SK-N-SH (cell line): ENCODE measurements at regions not wholly inside any gene's neighbourhood (a gene's known extent, or its start where the extent isn't known, plus 50 kb on each side); places are given as distances from the start of the nearest gene placed in this dataset.

ENCODE experiments used
- CTCF ChIA-PET: fragments of 300-600, 350-600 bp; formaldehyde crosslinking; extraction: SDS; loops from one replicate; lab custom pipeline; 2021; lab: Yijun Ruan, JAX
- POLR2A ChIA-PET: fragments of 350-600 bp; sonication (Branson Sonifier 250); formaldehyde crosslinking; extraction: SDS; loops from one replicate; lab custom pipeline; 2020; ENCODE audit warnings: antibody characterized with exemption, inconsistent platforms; lab: Yijun Ruan, JAX
- DNase-seq: peaks from one replicate; pipeline ENCODE4 v3.0.0; 2012
- H2AFZ ChIP-seq: fragments of 200-600 bp; sonication (generic); 2 replicates; pipeline ENCODE4 v1.8.1; 2016; ENCODE audit warnings: antibody characterized with exemption, mild to moderate bottlenecking, low read depth
- H3F3A ChIP-seq: fragments of 200-600 bp; sonication (generic); replicated peaks from 2 replicates; pipeline ENCODE3; 2016; ENCODE audit warnings: antibody characterized with exemption, mild to moderate bottlenecking; ENCODE audit not compliant: insufficient read depth
- H3K27ac ChIP-seq, 2 experiments: fragments of 200-500 bp in 1 of 2; fragments of 200-600 bp in 1 of 2; sonication (Bioruptor generic) in 1 of 2; sonication (generic), shearing (Covaris generic) in 1 of 2; 2 replicates each; pipeline versions ENCODE4 v1.5.1 to v1.6.1; 2014 to 2016; ENCODE audit warnings: low read depth in 2 of 2, inconsistent platforms in 1 of 2, low read length in 1 of 2, mild to moderate bottlenecking in 1 of 2, mixed read lengths in 1 of 2
- H3K27me3 ChIP-seq: fragments of 200-600 bp; sonication (generic), shearing (Covaris generic); 2 replicates; pipeline ENCODE4 v1.6.1; 2016; ENCODE audit warnings: mixed run types; ENCODE audit not compliant: insufficient read depth
- H3K36me3 ChIP-seq, 2 experiments: fragments of 200-500 bp in 1 of 2; fragments of 200-600 bp in 1 of 2; sonication (Bioruptor generic) in 1 of 2; sonication (generic) in 1 of 2; replicated peaks in 1 of 2; 2 replicates each; pipeline versions ENCODE3 to v1.5.1; 2014 to 2016; ENCODE audit warnings: low read length in 1 of 2, mild to moderate bottlenecking in 1 of 2; ENCODE audit not compliant: insufficient read depth in 2 of 2, control insufficient read depth in 1 of 2
- H3K4me1 ChIP-seq, 2 experiments: fragments of 200-500 bp in 1 of 2; fragments of 200-600 bp in 1 of 2; sonication (Bioruptor generic) in 1 of 2; sonication (generic), shearing (Covaris generic) in 1 of 2; 2 replicates each; pipeline versions ENCODE4 v1.5.1 to v1.6.1; 2014 to 2016; ENCODE audit warnings: low read depth in 1 of 2, low read length in 1 of 2, mixed run types in 1 of 2; ENCODE audit not compliant: insufficient read depth in 2 of 2, control insufficient read depth in 1 of 2
- H3K4me2 ChIP-seq: fragments of 200-600 bp; sonication (generic), shearing (Covaris generic); 2 replicates; pipeline ENCODE4 v1.6.1; 2017; ENCODE audit warnings: mixed run types
- H3K4me3 ChIP-seq, 2 experiments: fragments of 200-500 bp in 1 of 2; fragments of 200-600 bp in 1 of 2; sonication (Bioruptor generic) in 1 of 2; sonication (generic), shearing (Covaris generic) in 1 of 2; 2 replicates each; pipeline versions ENCODE4 v1.5.1 to v1.8.1; 2014 to 2016; ENCODE audit warnings: low read depth in 2 of 2, inconsistent platforms in 1 of 2, low read length in 1 of 2, mild to moderate bottlenecking in 1 of 2, mixed read lengths in 1 of 2, moderate library complexity in 1 of 2
- H3K79me2 ChIP-seq: fragments of 200-600 bp; sonication (generic); 2 replicates; pipeline ENCODE4 v1.8.1; 2017; ENCODE audit warnings: mild to moderate bottlenecking; ENCODE audit not compliant: insufficient read depth
- H3K9ac ChIP-seq: fragments of 200-600 bp; sonication (generic); 2 replicates; pipeline ENCODE4 v1.6.1; 2017; ENCODE audit warnings: mixed run types
- H3K9me2 ChIP-seq: fragments of 200-600 bp; sonication (generic); 2 replicates; pipeline ENCODE4 v1.6.1; 2017; ENCODE audit warnings: mixed run types
- H3K9me3 ChIP-seq: fragments of 200-600 bp; sonication (generic); 2 replicates; pipeline ENCODE4 v1.6.1; 2017; ENCODE audit warnings: mixed run types, mild to moderate bottlenecking, moderate library complexity
- H4K20me1 ChIP-seq: fragments of 200-600 bp; sonication (generic); 2 replicates; pipeline ENCODE4 v1.6.1; 2017; ENCODE audit warnings: mild to moderate bottlenecking, mixed run types; ENCODE audit not compliant: insufficient read depth
- ELF1 ChIP-seq: IDR thresholded peaks from 2 replicates; pipeline ENCODE4 v1.4.0; 2012
- EZH2phosphoT487 ChIP-seq: fragments of 200-600 bp; sonication (generic); IDR thresholded peaks from 2 replicates; pipeline ENCODE4 v1.6.1; 2017; ENCODE audit warnings: low read depth, mixed run types, mild to moderate bottlenecking, antibody characterized with exemption, moderate library complexity, borderline replicate concordance
- FOXJ3 ChIP-seq: sonication (generic); formaldehyde crosslinking; IDR thresholded peaks from 2 replicates; pipeline ENCODE4 v1.5.1; 2020; ENCODE audit warnings: mild to moderate bottlenecking, missing genetic modification reagents
- GABPA ChIP-seq: IDR thresholded peaks from 2 replicates; pipeline ENCODE4 v1.4.0; 2012; ENCODE audit warnings: low read depth, mild to moderate bottlenecking
- IRF3 ChIP-seq: fragments of 150-350 bp; IDR thresholded peaks from 2 replicates; pipeline ENCODE4 v1.6.1; 2016; ENCODE audit warnings: mild to moderate bottlenecking, low read depth, low read length
- MAX ChIP-seq: IDR thresholded peaks from 2 replicates; pipeline ENCODE4 v1.4.0; 2012; ENCODE audit warnings: low read depth
- NFIC ChIP-seq: IDR thresholded peaks from 2 replicates; pipeline ENCODE4 v1.4.0; 2012; ENCODE audit warnings: borderline replicate concordance
- RCOR1 ChIP-seq: fragments of 150-350 bp; IDR thresholded peaks from 2 replicates; pipeline ENCODE4 v1.6.1; 2017; ENCODE audit warnings: antibody characterized with exemption, low read length
- TAF1 ChIP-seq: IDR thresholded peaks from 2 replicates; pipeline ENCODE4 v1.6.1; 2012; ENCODE audit warnings: low read depth, mild to moderate bottlenecking, low read length, moderate library complexity, borderline replicate concordance
- TCF12 ChIP-seq: IDR thresholded peaks from 2 replicates; pipeline ENCODE4 v1.4.0; 2012
- USF2 ChIP-seq: fragments of 150-350 bp; IDR thresholded peaks from 2 replicates; pipeline ENCODE4 v1.6.1; 2017; ENCODE audit warnings: antibody characterized with exemption, low read length, low read depth, borderline replicate concordance
- YY1 ChIP-seq: IDR thresholded peaks from 2 replicates; pipeline ENCODE4 v1.4.0; 2012; ENCODE audit warnings: low read depth, mild to moderate bottlenecking
- WGBS: methylation state at CpG from one replicate; pipeline ENCODE4 v1.1.6; 2017; ENCODE audit warnings: low lambda C conversion rate; 5-methylcytosine and 5-hydroxymethylcytosine counted together

GRCh38 chr15:70401709-70402108 is 304.0 kb upstream of the TLE3 start:
- CTCF ChIA-PET, result interaction anchor here (1.5 kb wide), 1 partner anchor 13 kb away, joined by 3 read pairs; no protein-coding TSS in a partner anchor
- no peak overlapping the region for H3K4me3 ChIP-seq

GRCh38 chr15:70400766-70401541 is 303.2 kb upstream of the TLE3 start:
- WGBS, result 52% methylated on average over 4 of the region's 4 CpGs
- no peaks in the 10 kb centered on the region for H4K20me1 ChIP-seq
- no peaks in the 10 kb centered on the region for H3K9me3 ChIP-seq
- peaks cover 0 to 11% of the 10 kb centered on the region in 2 experiments; a peak in 1 of 4 replicates for H3K4me1 ChIP-seq
- no peak overlapping the region for H3K27ac ChIP-seq
- no peaks in the 10 kb centered on the region for H3K9me2 ChIP-seq
- no peak for DNase-seq
- TF ChIP-seq ELF1, result no peak
- no peak for TF ChIP-seq YY1
- no peak for TF ChIP-seq RCOR1
- no peak for TF ChIP-seq EZH2phosphoT487
- no peak for TF ChIP-seq NFIC
- no peak overlapping the region for H3K9ac ChIP-seq
- ChIA-PET POLR2A (no interaction called here), CTCF (interaction anchor here (1.2 to 1.5 kb wide), 2 partner anchors 13 to 33 kb away, joined by 3 read pairs; no protein-coding TSS in a partner anchor)
- H3K4me3 ChIP-seq, result no peak overlapping the region
- H2AFZ ChIP-seq, result no peak overlapping the region
- peaks cover 23% of the 10 kb centered on the region; the same call in 1 of the 2 replicates for H3K27me3 ChIP-seq
- no peaks in the 10 kb centered on the region for H3K36me3 ChIP-seq
- H3K79me2 ChIP-seq, result no peaks in the 10 kb centered on the region
- no peak overlapping the region for H3K4me2 ChIP-seq
- H3F3A ChIP-seq, result no peaks in the 10 kb centered on the region

More at GRCh38 chr15:70401709-70402108, 304.0 kb upstream of the TLE3 start:
- peaks cover 23% of the 10 kb centered on the region; the same call in 1 of the 2 replicates for H3K27me3 ChIP-seq
- peaks cover 0 to 11% of the 10 kb centered on the region in 2 experiments; a peak in 1 of 4 replicates for H3K4me1 ChIP-seq
- H3K4me2 ChIP-seq, result no peak overlapping the region
- POLR2A ChIA-PET, result no interaction called here
- no peak overlapping the region for H2AFZ ChIP-seq
- DNase-seq, result no peak
- H3K79me2 ChIP-seq, result no peaks in the 10 kb centered on the region
- no peak overlapping the region for H3K27ac ChIP-seq
- H3K9me3 ChIP-seq, result no peaks in the 10 kb centered on the region
- 69% methylated on average over 4 of the region's 4 CpGs for WGBS
- H3K9me2 ChIP-seq, result no peaks in the 10 kb centered on the region
- no peak for TF ChIP-seq FOXJ3 (CRISPR knock-in tag)
- TF ChIP-seq TCF12, result no peak
- TF ChIP-seq GABPA, result no peak
- TF ChIP-seq RCOR1, result no peak
- TF ChIP-seq TAF1, result no peak
- TF ChIP-seq USF2, result no peak
- no peak for TF ChIP-seq IRF3
- TF ChIP-seq YY1, result no peak
- TF ChIP-seq MAX, result no peak
- H3F3A ChIP-seq, result no peaks in the 10 kb centered on the region
- H3K36me3 ChIP-seq, result no peaks in the 10 kb centered on the region
- no peak overlapping the region for H3K9ac ChIP-seq
- no peaks in the 10 kb centered on the region for H4K20me1 ChIP-seq
